Activated T-helper 1 cell treated with anti-CD3 and anti-CD28 coated beads, Interleukin-12 subunit alpha, Interleukin-12 subunit beta, Interleukin-2, Interleukin-4 antibody, amounts not matched to agents 30 ng/mL and 10 ng/mL and 1 ng/mL, durations not matched to agents 14 hours and 24 hours and 36 hours (primary cell): ENCODE measurements at regions not wholly inside any gene's neighbourhood (a gene's known extent, or its start where the extent isn't known, plus 50 kb on each side); places are given as distances from the start of the nearest gene placed in this dataset.
A peak's percentile ranks its signal among the peaks of the same experiment; 100 is the strongest.
"Not testable (repeated sequence)": the region's sequence is repeated elsewhere in the genome, so short reads cannot be mapped to it uniquely, and the experiment has no call there.

ENCODE experiments used
- DNase-seq: peaks from one replicate; pipeline ENCODE4 v3.0.0; 2021; ENCODE audit warnings: low spot score
- H3K27ac Mint-ChIP-seq: one replicate; pipeline ENCODE4 v1.8.0; 2021; ENCODE audit warnings: mild to moderate bottlenecking, mixed read lengths
- H3K27me3 Mint-ChIP-seq: one replicate; pipeline ENCODE4 v1.8.0; 2022; ENCODE audit warnings: mild to moderate bottlenecking, moderate library complexity, mixed read lengths; ENCODE audit not compliant: insufficient read depth
- H3K36me3 Mint-ChIP-seq: one replicate; pipeline ENCODE4 v1.8.0; 2021; ENCODE audit warnings: low read depth, mixed read lengths
- H3K4me1 Mint-ChIP-seq: one replicate; pipeline ENCODE4 v1.8.0; 2021; ENCODE audit warnings: low read depth, mixed read lengths
- H3K4me3 Mint-ChIP-seq: one replicate; pipeline ENCODE4 v1.8.0; 2021; ENCODE audit warnings: mild to moderate bottlenecking, moderate library complexity, mixed read lengths
- H3K9me3 Mint-ChIP-seq: one replicate; pipeline ENCODE4 v1.8.0; 2021; ENCODE audit warnings: mixed read lengths
- intact Hi-C: fragments of 100-400 bp; cut with micrococcal nuclease; formaldehyde crosslinking; loops from one replicate; pipeline ENCODE4 v1.15.1; 2024

GRCh38 chr2:204140246-204140645 lies 203.7 kb downstream of the ICOS start:
- Mint-ChIP-seq H3K36me3 (no peaks in the 10 kb centered on the region), H3K4me1 (peaks cover 21% of the 10 kb centered on the region), H3K9me3 (peaks cover 4% of the 10 kb centered on the region), H3K27ac (no peak overlapping the region), H3K27me3 (no peaks in the 10 kb centered on the region), H3K4me3 (no peak overlapping the region)
- intact Hi-C loops, result no loop called here
- no peak for DNase-seq

- H3K9me3 Mint-ChIP-seq, result peaks cover 4% of the 10 kb centered on the region
- H3K36me3 Mint-ChIP-seq, result no peaks in the 10 kb centered on the region
- no peak for DNase-seq
- peaks cover 2% of the 10 kb centered on the region for H3K27me3 Mint-ChIP-seq
- no peak overlapping the region for H3K27ac Mint-ChIP-seq
- H3K4me1 Mint-ChIP-seq, result peaks cover 15% of the 10 kb centered on the region
- no peak overlapping the region for H3K4me3 Mint-ChIP-seq
- intact Hi-C loops, result loop anchor here (2.0 kb wide), 2 partner anchors 181 to 549 kb away; no protein-coding TSS in a partner anchor
These were observed 206.9 kb downstream of the ICOS start for GRCh38 chr2:204143216-204144014.

- intact Hi-C loops, result loop anchor here (2.0 kb wide), 2 partner anchors 180 to 548 kb away; no protein-coding TSS in a partner anchor
- peaks cover 7% of the 10 kb centered on the region for H3K27me3 Mint-ChIP-seq
- no peak for DNase-seq
- peaks cover 3% of the 10 kb centered on the region for H3K9me3 Mint-ChIP-seq
- H3K36me3 Mint-ChIP-seq, result no peaks in the 10 kb centered on the region
- H3K4me3 Mint-ChIP-seq, result no peak overlapping the region
- no peak overlapping the region for H3K27ac Mint-ChIP-seq
- peaks cover 15% of the 10 kb centered on the region for H3K4me1 Mint-ChIP-seq
These were observed 207.9 kb downstream of the ICOS start for GRCh38 chr2:204144492-204144891.

GRCh38 chr2:204145263-204145751 lies 208.7 kb downstream of the ICOS start:
- H3K9me3 Mint-ChIP-seq, result no peaks in the 10 kb centered on the region
- DNase-seq, result peak; percentile 71
- no peaks in the 10 kb centered on the region for H3K36me3 Mint-ChIP-seq
- peaks cover 15% of the 10 kb centered on the region for H3K4me1 Mint-ChIP-seq
- intact Hi-C loops, result loop anchor here (1.0 to 5.0 kb wide), 8 partner anchors 33 to 1782 kb away; no protein-coding TSS in a partner anchor
- peak overlapping the region; percentile 63 for H3K27ac Mint-ChIP-seq
- peak overlapping the region; percentile 79 for H3K4me3 Mint-ChIP-seq
- peaks cover 8% of the 10 kb centered on the region for H3K27me3 Mint-ChIP-seq

GRCh38 chr2:204145791-204146190 lies 209.2 kb downstream of the ICOS start:
- peaks cover 10% of the 10 kb centered on the region for H3K27me3 Mint-ChIP-seq
- no peaks in the 10 kb centered on the region for H3K9me3 Mint-ChIP-seq
- intact Hi-C loops, result loop anchor here (1.0 to 5.0 kb wide), 8 partner anchors 33 to 1782 kb away; no protein-coding TSS in a partner anchor

GRCh38 chr2:204147040-204147439 lies 210.5 kb downstream of the ICOS start:
- H3K4me3 Mint-ChIP-seq, H3K36me3 Mint-ChIP-seq, H3K9me3 Mint-ChIP-seq, DNase-seq, H3K27ac Mint-ChIP-seq: not testable (repeated sequence)
- Mint-ChIP-seq H3K27me3 (peaks cover 12% of the 10 kb centered on the region), H3K4me1 (peaks cover 15% of the 10 kb centered on the region)
- intact Hi-C loops, result loop anchor here (5.0 kb wide), 1 partner anchor 1780 kb away; no protein-coding TSS in a partner anchor

More at GRCh38 chr2:204145791-204146190, 209.2 kb downstream of the ICOS start:
- H3K4me1 Mint-ChIP-seq, result peaks cover 15% of the 10 kb centered on the region
- peak overlapping the region; percentile 40 for H3K27ac Mint-ChIP-seq
- peak overlapping the region; percentile 79 for H3K4me3 Mint-ChIP-seq
- DNase-seq, result no peak
- H3K36me3 Mint-ChIP-seq, result no peaks in the 10 kb centered on the region

GRCh38 chr2:204150721-204151120 lies 214.2 kb downstream of the ICOS start:
- Mint-ChIP-seq H3K27me3 (peaks cover 13% of the 10 kb centered on the region), H3K9me3 (no peaks in the 10 kb centered on the region), H3K4me1 (peaks cover 6% of the 10 kb centered on the region), H3K27ac (no peak overlapping the region), H3K4me3 (no peak overlapping the region), H3K36me3 (no peaks in the 10 kb centered on the region)
- DNase-seq, result no peak
- intact Hi-C loops, result no loop called here

GRCh38 chr2:204152616-204153015 lies 216.1 kb downstream of the ICOS start:
- H3K27me3 Mint-ChIP-seq, result peaks cover 13% of the 10 kb centered on the region
- no peaks in the 10 kb centered on the region for H3K36me3 Mint-ChIP-seq
- intact Hi-C loops, result no loop called here
- H3K9me3 Mint-ChIP-seq, result peaks cover 8% of the 10 kb centered on the region
- DNase-seq, result no peak
- H3K4me3 Mint-ChIP-seq, result no peak overlapping the region
- H3K27ac Mint-ChIP-seq, result no peak overlapping the region
- no peaks in the 10 kb centered on the region for H3K4me1 Mint-ChIP-seq

GRCh38 chr2:204154863-204155262 lies 218.3 kb downstream of the ICOS start:
- Mint-ChIP-seq H3K9me3 (peaks cover 11% of the 10 kb centered on the region), H3K4me3 (no peak overlapping the region), H3K4me1 (no peaks in the 10 kb centered on the region), H3K27ac (no peak overlapping the region), H3K36me3 (no peaks in the 10 kb centered on the region), H3K27me3 (peaks cover 6% of the 10 kb centered on the region)
- no peak for DNase-seq
- intact Hi-C loops, result no loop called here

- no peak for DNase-seq
- intact Hi-C loops, result no loop called here
- no peak overlapping the region for H3K4me3 Mint-ChIP-seq
- peaks cover 11% of the 10 kb centered on the region for H3K9me3 Mint-ChIP-seq
- H3K4me1 Mint-ChIP-seq, result no peaks in the 10 kb centered on the region
- H3K36me3 Mint-ChIP-seq, result no peaks in the 10 kb centered on the region
- no peak overlapping the region for H3K27ac Mint-ChIP-seq
- H3K27me3 Mint-ChIP-seq, result peaks cover 10% of the 10 kb centered on the region
These were observed 219.9 kb downstream of the ICOS start for GRCh38 chr2:204156456-204156855.

- intact Hi-C loops, result no loop called here
- no peak overlapping the region for H3K27ac Mint-ChIP-seq
- no peak overlapping the region for H3K4me3 Mint-ChIP-seq
- DNase-seq, result no peak
- H3K9me3 Mint-ChIP-seq, result peaks cover 11% of the 10 kb centered on the region
- H3K27me3 Mint-ChIP-seq, result peaks cover 12% of the 10 kb centered on the region
- H3K36me3 Mint-ChIP-seq, result no peaks in the 10 kb centered on the region
- H3K4me1 Mint-ChIP-seq, result no peaks in the 10 kb centered on the region
These were observed 221.1 kb downstream of the ICOS start for GRCh38 chr2:204157684-204158083.

GRCh38 chr2:204159526-204159925 lies 223.0 kb downstream of the ICOS start:
- Mint-ChIP-seq H3K9me3 (peaks cover 11% of the 10 kb centered on the region), H3K4me3 (no peak overlapping the region)

GRCh38 chr2:204160989-204161388 lies 224.4 kb downstream of the ICOS start:
- H3K9me3 Mint-ChIP-seq, result peaks cover 11% of the 10 kb centered on the region
- intact Hi-C loops, result no loop called here

More at GRCh38 chr2:204159526-204159925, 223.0 kb downstream of the ICOS start:
- no peak for DNase-seq
- no peaks in the 10 kb centered on the region for H3K4me1 Mint-ChIP-seq
- peaks cover 12% of the 10 kb centered on the region for H3K27me3 Mint-ChIP-seq
- no peak overlapping the region for H3K27ac Mint-ChIP-seq
- intact Hi-C loops, result no loop called here
- H3K36me3 Mint-ChIP-seq, result no peaks in the 10 kb centered on the region

More at GRCh38 chr2:204160989-204161388, 224.4 kb downstream of the ICOS start:
- DNase-seq, result no peak
- no peak overlapping the region for H3K4me3 Mint-ChIP-seq
- peaks cover 12% of the 10 kb centered on the region for H3K27me3 Mint-ChIP-seq
- H3K27ac Mint-ChIP-seq, result no peak overlapping the region
- H3K36me3 Mint-ChIP-seq, result no peaks in the 10 kb centered on the region
- no peaks in the 10 kb centered on the region for H3K4me1 Mint-ChIP-seq
